Sigmoid colon (tissue), 4 donors: ENCODE measurements at regions not wholly inside any gene's neighbourhood (a gene's known extent, or its start where the extent isn't known, plus 50 kb on each side); places are given as distances from the start of the nearest gene placed in this dataset.

Source experiments
- EP300 ChIP-seq, 4 donors: sonication (generic); formaldehyde crosslinking; IDR thresholded peaks; one replicate each; pipeline ENCODE4 v1.6.1; 2017; ENCODE audit warnings: antibody characterized with exemption in 4 of 4
- POLR2A ChIP-seq, 2 donors: fragments of 450-650 bp; IDR thresholded peaks; one replicate each; pipeline ENCODE4 v1.6.1; 2016; ENCODE audit warnings: antibody characterized with exemption in 2 of 2, mild to moderate bottlenecking in 2 of 2, moderate library complexity in 2 of 2
- POLR2AphosphoS5 ChIP-seq, 4 donors: sonication (generic); formaldehyde crosslinking; IDR thresholded peaks; one replicate each; pipeline ENCODE4 v1.6.1; 2017; ENCODE audit warnings: antibody characterized with exemption in 4 of 4
- TF ChIP-seq, protein P1 (sequence below), 4 experiments: fragments of 450-650 bp in 3 of 4; fragments of 200-600 bp in 1 of 4; IDR thresholded peaks; one replicate each; pipeline ENCODE4 v1.5.1; 2016 to 2019; ENCODE audit warnings: antibody characterized with exemption in 4 of 4, mild to moderate bottlenecking in 3 of 4, moderate library complexity in 2 of 4

DNA sequence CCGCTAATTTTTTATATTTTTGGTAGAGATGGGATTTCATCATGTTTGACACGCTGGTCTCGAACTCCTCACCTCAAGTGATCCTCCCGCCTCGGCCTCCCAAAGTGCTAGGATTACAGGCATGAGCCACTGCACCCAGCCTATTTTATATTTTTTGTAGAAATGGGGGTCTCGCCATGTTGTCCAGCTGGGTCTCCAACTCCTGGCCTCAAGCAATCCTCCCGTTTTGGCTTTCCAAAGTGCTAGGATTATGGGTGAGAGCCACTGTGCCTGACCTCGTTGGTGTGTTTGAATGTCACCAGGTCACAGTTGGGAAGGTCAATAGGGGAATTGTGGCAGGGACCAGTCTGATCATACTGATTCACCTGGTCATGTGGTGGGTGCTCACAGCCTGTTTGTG lies 56.7 kb upstream of the NKD1 start:
- TF ChIP-seq POLR2A (IDR thresholded peaks at IDR 0.05) (no peak), POLR2AphosphoS5 (IDR thresholded peaks at IDR 0.05) (no peak), EP300 (IDR thresholded peaks at IDR 0.05) (no peak)
- TF ChIP-seq, protein P1, sequence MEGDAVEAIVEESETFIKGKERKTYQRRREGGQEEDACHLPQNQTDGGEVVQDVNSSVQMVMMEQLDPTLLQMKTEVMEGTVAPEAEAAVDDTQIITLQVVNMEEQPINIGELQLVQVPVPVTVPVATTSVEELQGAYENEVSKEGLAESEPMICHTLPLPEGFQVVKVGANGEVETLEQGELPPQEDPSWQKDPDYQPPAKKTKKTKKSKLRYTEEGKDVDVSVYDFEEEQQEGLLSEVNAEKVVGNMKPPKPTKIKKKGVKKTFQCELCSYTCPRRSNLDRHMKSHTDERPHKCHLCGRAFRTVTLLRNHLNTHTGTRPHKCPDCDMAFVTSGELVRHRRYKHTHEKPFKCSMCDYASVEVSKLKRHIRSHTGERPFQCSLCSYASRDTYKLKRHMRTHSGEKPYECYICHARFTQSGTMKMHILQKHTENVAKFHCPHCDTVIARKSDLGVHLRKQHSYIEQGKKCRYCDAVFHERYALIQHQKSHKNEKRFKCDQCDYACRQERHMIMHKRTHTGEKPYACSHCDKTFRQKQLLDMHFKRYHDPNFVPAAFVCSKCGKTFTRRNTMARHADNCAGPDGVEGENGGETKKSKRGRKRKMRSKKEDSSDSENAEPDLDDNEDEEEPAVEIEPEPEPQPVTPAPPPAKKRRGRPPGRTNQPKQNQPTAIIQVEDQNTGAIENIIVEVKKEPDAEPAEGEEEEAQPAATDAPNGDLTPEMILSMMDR (IDR thresholded peaks at IDR 0.05), result no peak
